HUDEP-2 (cell line): ENCODE measurements at regions not wholly inside any gene's neighbourhood (a gene's known extent, or its start where the extent isn't known, plus 50 kb on each side); places are given as distances from the start of the nearest gene placed in this dataset.
"Not testable (repeated sequence)": the region's sequence is repeated elsewhere in the genome, so short reads cannot be mapped to it uniquely, and the experiment has no call there.

Source experiments
- DNase-seq, 76 experiments: peaks; one replicate each; lab custom pipeline; 2025; ENCODE audit not compliant: unreplicated experiment in 76 of 76; lab: John Stamatoyannopoulos, UW

GRCh38 chr21:27795418-27795817, 828.5 kb upstream of the ADAMTS5 start:
- DNase-seq, result no peak

- no peak for DNase-seq
Observed at GRCh38 chr21:27793901-27794300, 827.0 kb upstream of the ADAMTS5 start.

GRCh38 chr21:27787046-27787445, 820.2 kb upstream of the ADAMTS5 start:
- no peak for DNase-seq

GRCh38 chr21:27779606-27780005, 812.7 kb upstream of the ADAMTS5 start:
- DNase-seq, result no peak

- DNase-seq, result no peak
Observed at GRCh38 chr21:27776925-27777553, 810.2 kb upstream of the ADAMTS5 start.

- no peak for DNase-seq
Observed at GRCh38 chr21:27772816-27773215, 805.9 kb upstream of the ADAMTS5 start.

GRCh38 chr21:27771938-27772483, 805.1 kb upstream of the ADAMTS5 start:
- no peak for DNase-seq

GRCh38 chr21:27769763-27770162, 802.9 kb upstream of the ADAMTS5 start:
- DNase-seq, result no peak

- DNase-seq, result not testable (repeated sequence)
Observed at GRCh38 chr21:27768046-27768637, 801.3 kb upstream of the ADAMTS5 start.

GRCh38 chr21:27764056-27764455, 797.2 kb upstream of the ADAMTS5 start:
- no peak for DNase-seq

GRCh38 chr21:27761623-27762022, 794.7 kb upstream of the ADAMTS5 start:
- no peak for DNase-seq

GRCh38 chr21:27759820-27760219, 792.9 kb upstream of the ADAMTS5 start:
- no peak for DNase-seq

- no peak for DNase-seq
Observed at GRCh38 chr21:27759091-27759659, 792.3 kb upstream of the ADAMTS5 start.

GRCh38 chr21:27756191-27756590, 789.3 kb upstream of the ADAMTS5 start:
- no peak for DNase-seq

- no peak for DNase-seq
Observed at GRCh38 chr21:27743971-27744564, 777.2 kb upstream of the ADAMTS5 start.

GRCh38 chr21:27741736-27742135, 774.8 kb upstream of the ADAMTS5 start:
- DNase-seq, result no peak

GRCh38 chr21:27740084-27740483, 773.2 kb upstream of the ADAMTS5 start:
- no peak for DNase-seq

- DNase-seq, result no peak
Observed at GRCh38 chr21:27739187-27739586, 772.3 kb upstream of the ADAMTS5 start.

- DNase-seq, result no peak
Observed at GRCh38 chr21:27735699-27736098, 768.8 kb upstream of the ADAMTS5 start.

- no peak for DNase-seq
Observed at GRCh38 chr21:27734146-27734545, 767.3 kb upstream of the ADAMTS5 start.

GRCh38 chr21:27725916-27726315, 759.0 kb upstream of the ADAMTS5 start:
- DNase-seq, result no peak

GRCh38 chr21:27722095-27722494, 755.2 kb upstream of the ADAMTS5 start:
- no peak for DNase-seq
